Left renal pelvis (tissue), 4 donors: ENCODE measurements at regions not wholly inside any gene's neighbourhood (a gene's known extent, or its start where the extent isn't known, plus 50 kb on each side); places are given as distances from the start of the nearest gene placed in this dataset.

ENCODE experiments used
- DNase-seq, 4 donors: peaks; one replicate each; pipeline ENCODE4 v3.0.0-alpha.2; 2013; ENCODE audit warnings: low read depth in 4 of 4, low spot score in 3 of 4

GRCh38 chr7:11895337-11895736, 63.3 kb upstream of the THSD7A start:
- no peak for DNase-seq

GRCh38 chr7:11896663-11897062, 64.7 kb upstream of the THSD7A start:
- DNase-seq, result no peak

GRCh38 chr7:11899247-11899646, 67.2 kb upstream of the THSD7A start:
- no peak for DNase-seq

GRCh38 chr7:11910253-11910652, 78.3 kb upstream of the THSD7A start:
- DNase-seq, result no peak

- DNase-seq, result no peak
Observed at GRCh38 chr7:11911900-11912299, 79.9 kb upstream of the THSD7A start.

GRCh38 chr7:11914645-11915044, 82.6 kb upstream of the THSD7A start:
- DNase-seq, result no peak

- no peak for DNase-seq
Observed at GRCh38 chr7:11923376-11923930, 91.5 kb upstream of the THSD7A start.

- no peak for DNase-seq
Observed at GRCh38 chr7:11931307-11931706, 99.3 kb upstream of the THSD7A start.

GRCh38 chr7:11934796-11935195, 102.8 kb upstream of the THSD7A start:
- DNase-seq, result no peak

GRCh38 chr7:11935905-11936304, 103.9 kb upstream of the THSD7A start:
- DNase-seq, result no peak

GRCh38 chr7:11946794-11947193, 114.8 kb upstream of the THSD7A start:
- DNase-seq, result no peak

- DNase-seq, result no peak
Observed at GRCh38 chr7:11950281-11950680, 118.3 kb upstream of the THSD7A start.

- no peak for DNase-seq
Observed at GRCh38 chr7:11950942-11951341, 118.9 kb upstream of the THSD7A start.

- no peak for DNase-seq
Observed at GRCh38 chr7:11951909-11952308, 119.9 kb upstream of the THSD7A start.

GRCh38 chr7:11952972-11953371, 121.0 kb upstream of the THSD7A start:
- no peak for DNase-seq

- no peak for DNase-seq
Observed at GRCh38 chr7:11956991-11957390, 125.0 kb upstream of the THSD7A start.

- no peak for DNase-seq
Observed at GRCh38 chr7:11957956-11958355, 126.0 kb upstream of the THSD7A start.

- no peak for DNase-seq
Observed at GRCh38 chr7:11959121-11959520, 127.1 kb upstream of the THSD7A start.

GRCh38 chr7:11960621-11961020, 128.6 kb upstream of the THSD7A start:
- no peak for DNase-seq

GRCh38 chr7:11969643-11970042, 137.6 kb upstream of the THSD7A start:
- no peak for DNase-seq

- DNase-seq, result no peak
Observed at GRCh38 chr7:11970132-11970531, 138.1 kb upstream of the THSD7A start.

GRCh38 chr7:11985376-11985775, 153.4 kb upstream of the THSD7A start:
- DNase-seq, result no peak

- no peak for DNase-seq
Observed at GRCh38 chr7:11985971-11986370, 154.0 kb upstream of the THSD7A start.
